ENCODE measurements at regions not wholly inside any gene's neighbourhood (a gene's known extent, or its start where the extent isn't known, plus 50 kb on each side); places are given as distances from the start of the nearest gene placed in this dataset.
"Not testable (repeated sequence)": the region's sequence is repeated elsewhere in the genome, so short reads cannot be mapped to it uniquely, and the experiment has no call there.

GRCh38 chr3:22416838-22417446 lies 665.9 kb upstream of the ZNF385D start:
- H3K4me1 ChIP-seq (ENCODE audit: control insufficient read depth in 1 of 2, insufficient read depth in 2 of 2, low read length in 2 of 2); H3K9me3 ChIP-seq (ENCODE audit: control insufficient read depth in 1 of 2, low read length in 2 of 2); H3K27me3 ChIP-seq (ENCODE audit: control insufficient read depth in 1 of 2, insufficient read depth in 2 of 2, low read length in 2 of 2); H3K27ac ChIP-seq (ENCODE audit: low read depth, low read length); H3K4me3 ChIP-seq (ENCODE audit: low read depth in 1 of 2, low read length in 2 of 2); H3K36me3 ChIP-seq (ENCODE audit: control insufficient read depth in 1 of 2, insufficient read depth in 2 of 2, low read length in 2 of 2); H3K9ac ChIP-seq (ENCODE audit: low read depth in 1 of 2, low read length in 2 of 2): not testable (repeated sequence)

DNA sequence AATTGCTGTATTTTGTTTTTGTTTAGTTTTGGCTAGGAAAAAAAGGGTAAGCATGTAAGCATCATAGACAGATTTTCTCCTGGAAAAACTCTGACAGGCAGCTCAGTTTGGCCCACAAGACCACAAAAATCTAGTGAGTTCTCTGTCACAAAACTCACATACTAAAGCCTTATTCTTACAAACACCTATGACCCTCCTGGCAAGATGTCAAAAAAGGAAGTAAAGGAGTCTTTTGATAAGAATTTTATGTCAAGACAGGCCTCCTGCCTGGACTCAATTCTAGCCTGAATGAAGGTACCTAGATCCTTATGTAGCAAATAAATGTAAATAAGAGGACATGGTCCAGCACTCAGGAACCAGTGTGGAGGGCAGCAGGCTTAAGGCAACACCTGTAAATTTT lies 668.3 kb upstream of the ZNF385D start:
- Histone ChIP-seq H3K27ac (ENCODE audit: low read depth, low read length) (no peak overlapping the region), H3K27me3 (ENCODE audit: control insufficient read depth in 1 of 2, insufficient read depth in 2 of 2, low read length in 2 of 2) (no peaks in the 10 kb centered on the region), H3K9me3 (ENCODE audit: control insufficient read depth in 1 of 2, low read length in 2 of 2) (no peaks in the 10 kb centered on the region), H3K4me3 (ENCODE audit: low read depth in 1 of 2, low read length in 2 of 2) (no peak overlapping the region), H3K9ac (ENCODE audit: low read depth in 1 of 2, low read length in 2 of 2) (no peak overlapping the region), H3K4me1 (ENCODE audit: control insufficient read depth in 1 of 2, insufficient read depth in 2 of 2, low read length in 2 of 2) (no peaks in the 10 kb centered on the region), H3K36me3 (ENCODE audit: control insufficient read depth in 1 of 2, insufficient read depth in 2 of 2, low read length in 2 of 2) (no peaks in the 10 kb centered on the region)

GRCh38 chr3:22421589-22421988 lies 670.6 kb upstream of the ZNF385D start:
- no peak overlapping the region for H3K4me3 ChIP-seq (ENCODE audit: low read depth in 1 of 2, low read length in 2 of 2)

DNA sequence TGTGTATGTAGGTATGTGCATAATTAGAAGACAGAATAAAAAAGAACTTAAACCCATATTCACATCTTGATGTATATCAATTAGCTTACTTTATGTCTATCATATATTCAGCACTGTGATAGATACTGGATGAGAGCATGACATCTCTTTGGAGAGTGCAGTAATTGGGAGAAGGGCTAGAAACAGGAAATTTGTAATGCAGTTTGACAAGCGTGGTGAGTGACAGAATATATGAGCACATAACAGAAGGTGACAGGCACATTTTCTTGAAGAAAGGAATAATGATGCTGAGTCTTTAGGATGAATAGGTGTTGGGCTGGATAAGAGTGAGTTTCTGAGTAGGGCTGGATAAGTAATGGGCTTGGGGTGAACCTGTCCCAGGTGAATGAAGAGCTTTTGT lies 680.3 kb upstream of the ZNF385D start:
- Histone ChIP-seq H3K27me3 (ENCODE audit: control insufficient read depth in 1 of 2, insufficient read depth in 2 of 2, low read length in 2 of 2) (no peaks in the 10 kb centered on the region), H3K9me3 (ENCODE audit: control insufficient read depth in 1 of 2, low read length in 2 of 2) (peaks cover 1 to 4% of the 10 kb centered on the region in 2 donors), H3K9ac (ENCODE audit: low read depth in 1 of 2, low read length in 2 of 2) (no peak overlapping the region), H3K4me3 (ENCODE audit: low read depth in 1 of 2, low read length in 2 of 2) (no peak overlapping the region), H3K4me1 (ENCODE audit: control insufficient read depth in 1 of 2, insufficient read depth in 2 of 2, low read length in 2 of 2) (no peaks in the 10 kb centered on the region), H3K36me3 (ENCODE audit: control insufficient read depth in 1 of 2, insufficient read depth in 2 of 2, low read length in 2 of 2) (no peaks in the 10 kb centered on the region), H3K27ac (ENCODE audit: low read depth, low read length) (no peak overlapping the region)

More at GRCh38 chr3:22421589-22421988, 670.6 kb upstream of the ZNF385D start:
- Histone ChIP-seq H3K9me3 (ENCODE audit: control insufficient read depth in 1 of 2, low read length in 2 of 2) (peaks cover 0 to 2% of the 10 kb centered on the region in 2 donors), H3K27me3 (ENCODE audit: control insufficient read depth in 1 of 2, insufficient read depth in 2 of 2, low read length in 2 of 2) (no peaks in the 10 kb centered on the region), H3K4me1 (ENCODE audit: control insufficient read depth in 1 of 2, insufficient read depth in 2 of 2, low read length in 2 of 2) (no peaks in the 10 kb centered on the region), H3K36me3 (ENCODE audit: control insufficient read depth in 1 of 2, insufficient read depth in 2 of 2, low read length in 2 of 2) (no peaks in the 10 kb centered on the region), H3K27ac (ENCODE audit: low read depth, low read length) (no peak overlapping the region), H3K9ac (ENCODE audit: low read depth in 1 of 2, low read length in 2 of 2) (no peak overlapping the region)

GRCh38 chr3:22439626-22440025 lies 688.6 kb upstream of the ZNF385D start:
- Histone ChIP-seq H3K4me3 (ENCODE audit: low read depth in 1 of 2, low read length in 2 of 2) (no peak overlapping the region), H3K36me3 (ENCODE audit: control insufficient read depth in 1 of 2, insufficient read depth in 2 of 2, low read length in 2 of 2) (no peaks in the 10 kb centered on the region), H3K9ac (ENCODE audit: low read depth in 1 of 2, low read length in 2 of 2) (no peak overlapping the region), H3K27me3 (ENCODE audit: control insufficient read depth in 1 of 2, insufficient read depth in 2 of 2, low read length in 2 of 2) (no peaks in the 10 kb centered on the region), H3K9me3 (ENCODE audit: control insufficient read depth in 1 of 2, low read length in 2 of 2) (peaks cover 0 to 7% of the 10 kb centered on the region in 2 donors), H3K4me1 (ENCODE audit: control insufficient read depth in 1 of 2, insufficient read depth in 2 of 2, low read length in 2 of 2) (no peaks in the 10 kb centered on the region), H3K27ac (ENCODE audit: low read depth, low read length) (no peak overlapping the region)

DNA sequence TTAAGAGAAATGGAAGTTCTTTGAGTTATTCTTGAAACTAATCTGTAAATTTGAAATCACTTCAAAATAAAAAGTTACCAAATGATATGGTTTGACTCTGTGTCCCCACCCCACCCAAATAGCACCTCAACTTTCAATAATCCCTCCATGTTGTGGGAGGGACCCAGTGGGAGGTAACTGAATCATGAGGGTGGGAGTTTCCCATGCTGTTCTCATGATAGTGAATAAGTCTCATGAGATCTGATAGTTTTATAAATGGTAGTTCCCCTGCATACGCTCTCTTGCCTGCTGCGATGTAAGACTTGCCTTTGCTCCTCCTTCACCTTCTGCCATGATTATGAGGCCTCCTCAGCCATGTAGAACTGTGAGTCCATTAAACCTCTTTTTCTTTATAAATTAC lies 690.7 kb upstream of the ZNF385D start:
- Histone ChIP-seq H3K9ac (ENCODE audit: low read depth in 1 of 2, low read length in 2 of 2) (no peak overlapping the region), H3K4me3 (ENCODE audit: low read depth in 1 of 2, low read length in 2 of 2) (no peak overlapping the region), H3K4me1 (ENCODE audit: control insufficient read depth in 1 of 2, insufficient read depth in 2 of 2, low read length in 2 of 2) (no peaks in the 10 kb centered on the region), H3K36me3 (ENCODE audit: control insufficient read depth in 1 of 2, insufficient read depth in 2 of 2, low read length in 2 of 2) (no peaks in the 10 kb centered on the region), H3K9me3 (ENCODE audit: control insufficient read depth in 1 of 2, low read length in 2 of 2) (peaks cover 0 to 4% of the 10 kb centered on the region in 2 donors), H3K27me3 (ENCODE audit: control insufficient read depth in 1 of 2, insufficient read depth in 2 of 2, low read length in 2 of 2) (no peaks in the 10 kb centered on the region), H3K27ac (ENCODE audit: low read depth, low read length) (no peak overlapping the region)

DNA sequence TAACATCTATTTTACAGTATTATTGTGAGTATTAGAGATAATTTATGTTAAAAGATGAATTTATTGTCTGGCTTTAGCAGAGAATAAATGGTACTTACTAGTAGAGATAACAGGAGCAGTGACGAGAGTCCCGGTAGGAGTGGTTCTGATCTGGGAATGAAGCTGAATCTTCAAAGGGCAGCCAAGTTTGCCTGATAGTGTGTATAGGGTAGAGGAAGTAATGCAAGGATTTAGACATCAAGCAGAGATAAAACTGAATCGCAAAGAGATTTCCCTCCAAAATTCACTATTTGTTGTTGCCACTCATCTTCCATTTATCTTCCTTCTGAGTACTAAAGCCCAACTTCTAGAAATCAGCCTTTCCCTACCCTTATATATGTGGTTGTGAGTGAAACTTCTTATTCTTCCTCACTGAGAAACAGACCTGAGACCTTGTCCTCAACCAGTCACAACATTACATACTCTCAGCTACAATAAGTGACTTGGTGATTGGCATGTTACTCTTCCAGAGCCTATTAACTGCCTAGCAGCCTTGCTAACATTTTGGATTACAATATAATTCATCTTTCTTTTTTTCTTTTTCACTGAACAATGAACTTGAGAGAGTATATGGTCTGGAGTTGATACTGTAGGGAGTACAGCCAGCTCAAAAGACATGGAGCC lies 692.7 kb upstream of the ZNF385D start:
- Histone ChIP-seq H3K4me1 (ENCODE audit: control insufficient read depth in 1 of 2, insufficient read depth in 2 of 2, low read length in 2 of 2) (no peaks in the 10 kb centered on the region), H3K9ac (ENCODE audit: low read depth in 1 of 2, low read length in 2 of 2) (no peak overlapping the region), H3K9me3 (ENCODE audit: control insufficient read depth in 1 of 2, low read length in 2 of 2) (peaks cover 0 to 4% of the 10 kb centered on the region in 2 donors), H3K36me3 (ENCODE audit: control insufficient read depth in 1 of 2, insufficient read depth in 2 of 2, low read length in 2 of 2) (no peaks in the 10 kb centered on the region), H3K27me3 (ENCODE audit: control insufficient read depth in 1 of 2, insufficient read depth in 2 of 2, low read length in 2 of 2) (no peaks in the 10 kb centered on the region), H3K27ac (ENCODE audit: low read depth, low read length) (no peak overlapping the region), H3K4me3 (ENCODE audit: low read depth in 1 of 2, low read length in 2 of 2) (no peak overlapping the region)

GRCh38 chr3:22445336-22445735 lies 694.3 kb upstream of the ZNF385D start:
- H3K27ac ChIP-seq (ENCODE audit: low read depth, low read length); H3K27me3 ChIP-seq (ENCODE audit: control insufficient read depth in 1 of 2, insufficient read depth in 2 of 2, low read length in 2 of 2); H3K9me3 ChIP-seq (ENCODE audit: control insufficient read depth in 1 of 2, low read length in 2 of 2); H3K9ac ChIP-seq (ENCODE audit: low read depth in 1 of 2, low read length in 2 of 2); H3K4me1 ChIP-seq (ENCODE audit: control insufficient read depth in 1 of 2, insufficient read depth in 2 of 2, low read length in 2 of 2); H3K4me3 ChIP-seq (ENCODE audit: low read depth in 1 of 2, low read length in 2 of 2); H3K36me3 ChIP-seq (ENCODE audit: control insufficient read depth in 1 of 2, insufficient read depth in 2 of 2, low read length in 2 of 2): not testable (repeated sequence)

DNA sequence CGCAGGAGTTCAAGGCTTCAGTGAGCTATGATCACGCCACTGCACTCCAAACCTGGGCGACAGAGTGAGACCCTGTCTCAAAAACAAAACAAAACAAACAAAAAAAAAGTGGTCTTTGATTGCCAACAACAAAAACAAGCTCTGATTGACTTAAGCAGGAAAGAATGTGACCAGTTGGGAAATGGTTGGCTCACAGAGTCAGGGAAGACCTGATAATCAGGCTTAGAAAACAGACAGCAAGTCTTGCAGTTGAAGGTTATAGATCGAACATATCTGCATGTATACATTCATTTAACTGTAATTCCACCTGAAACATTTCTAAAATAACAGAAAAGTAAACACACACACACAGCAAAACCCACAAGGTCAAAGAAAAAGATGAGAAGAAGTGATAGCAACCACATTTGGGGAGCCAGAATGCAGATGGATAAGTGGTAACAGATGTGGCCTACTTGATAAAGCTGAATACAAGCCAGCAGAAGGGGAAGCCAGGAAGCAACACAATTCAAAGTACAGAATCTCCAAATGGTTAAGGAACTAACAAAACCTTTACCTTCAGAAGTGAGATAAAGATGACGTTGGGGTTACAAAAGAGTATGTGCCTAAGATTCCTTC lies 699.9 kb upstream of the ZNF385D start:
- no peaks in the 10 kb centered on the region for H3K36me3 ChIP-seq (ENCODE audit: control insufficient read depth in 1 of 2, insufficient read depth in 2 of 2, low read length in 2 of 2)
- H3K27ac ChIP-seq (ENCODE audit: low read depth, low read length) = no peak overlapping the region
- no peaks in the 10 kb centered on the region for H3K27me3 ChIP-seq (ENCODE audit: control insufficient read depth in 1 of 2, insufficient read depth in 2 of 2, low read length in 2 of 2)
- no peak overlapping the region for H3K9ac ChIP-seq (ENCODE audit: low read depth in 1 of 2, low read length in 2 of 2)
- H3K4me1 ChIP-seq (ENCODE audit: control insufficient read depth in 1 of 2, insufficient read depth in 2 of 2, low read length in 2 of 2) = no peaks in the 10 kb centered on the region
- no peak overlapping the region for H3K4me3 ChIP-seq (ENCODE audit: low read depth in 1 of 2, low read length in 2 of 2)
- H3K9me3 ChIP-seq (ENCODE audit: control insufficient read depth in 1 of 2, low read length in 2 of 2) = no peaks in the 10 kb centered on the region

GRCh38 chr3:22451501-22451900 lies 700.5 kb upstream of the ZNF385D start:
- Histone ChIP-seq H3K9me3 (ENCODE audit: control insufficient read depth in 1 of 2, low read length in 2 of 2) (no peaks in the 10 kb centered on the region), H3K27ac (ENCODE audit: low read depth, low read length) (no peak overlapping the region), H3K27me3 (ENCODE audit: control insufficient read depth in 1 of 2, insufficient read depth in 2 of 2, low read length in 2 of 2) (no peaks in the 10 kb centered on the region), H3K4me1 (ENCODE audit: control insufficient read depth in 1 of 2, insufficient read depth in 2 of 2, low read length in 2 of 2) (no peaks in the 10 kb centered on the region), H3K36me3 (ENCODE audit: control insufficient read depth in 1 of 2, insufficient read depth in 2 of 2, low read length in 2 of 2) (no peaks in the 10 kb centered on the region), H3K4me3 (ENCODE audit: low read depth in 1 of 2, low read length in 2 of 2) (no peak overlapping the region), H3K9ac (ENCODE audit: low read depth in 1 of 2, low read length in 2 of 2) (no peak overlapping the region)

Data from duodenal mucosa (tissue), 2 donors.